B cell (primary cell): ENCODE measurements at regions not wholly inside any gene's neighbourhood (a gene's known extent, or its start where the extent isn't known, plus 50 kb on each side); places are given as distances from the start of the nearest gene placed in this dataset.

Experiments used
- ATAC-seq: fragments of 200-7000 bp; cut with Tn5 transposase; one replicate; pipeline ENCODE4 v1.10.0; 2021; ENCODE audit warnings: low read depth, mild to moderate bottlenecking, moderate number of reproducible peaks, moderate library complexity
- CTCF ChIA-PET: fragments of 350-600 bp; sonication (Branson Sonifier 250); formaldehyde crosslinking; loops from one replicate; lab custom pipeline; 2021; ENCODE audit warnings: antibody characterized with exemption, inconsistent platforms; lab: Charles Lee
- POLR2A ChIA-PET: fragments of 350-600 bp; sonication (Branson Sonifier 250); formaldehyde crosslinking; loops from one replicate; lab custom pipeline; 2021; ENCODE audit warnings: antibody characterized with exemption; lab: Charles Lee
- DNase-seq: peaks from one replicate; pipeline ENCODE4 v3.0.0; 2013
- H2AFZ ChIP-seq: 2 replicates; pipeline ENCODE4 v1.6.1; 2012; ENCODE audit warnings: mild to moderate bottlenecking, low read depth, low read length; ENCODE audit not compliant: insufficient read depth, poor library complexity, severe bottlenecking
- H3K27ac ChIP-seq, 2 donors: 1 replicate in 1 of 2; 2 replicates in 1 of 2; pipeline ENCODE4 v1.5.1; 2012 to 2013; ENCODE audit warnings: low read length in 2 of 2, mild to moderate bottlenecking in 2 of 2, moderate library complexity in 1 of 2
- H3K27me3 ChIP-seq, 4 experiments: fragments of 200-600 bp in 1 of 4; sonication (generic) in 1 of 4; replicated peaks in 1 of 4; 1 replicate in 2 of 4; 2 replicates in 2 of 4; pipeline versions ENCODE4 v1.6.1 to v1.7.0; 2013 to 2016; ENCODE audit warnings: low read length in 3 of 4, mild to moderate bottlenecking in 2 of 4, mixed read lengths in 1 of 4, moderate library complexity in 1 of 4; ENCODE audit not compliant: insufficient read depth in 4 of 4, control insufficient read depth in 3 of 4; ENCODE audit errors: control extremely low read depth in 1 of 4
- H3K36me3 ChIP-seq, 2 experiments: replicated peaks in 1 of 2; 1 replicate in 1 of 2; 2 replicates in 1 of 2; pipeline versions ENCODE4 v1.6.1 to v1.7.1; 2013; ENCODE audit warnings: low read length in 1 of 2; ENCODE audit not compliant: insufficient read depth in 2 of 2, control insufficient read depth in 1 of 2; ENCODE audit errors: control extremely low read depth in 1 of 2, extremely low read depth in 1 of 2
- H3K4me1 ChIP-seq, 2 donors: fragments of 200-600 bp in 1 of 2; sonication (generic) in 1 of 2; 1 replicate in 1 of 2; 2 replicates in 1 of 2; pipeline versions ENCODE4 v1.5.1 to v1.6.1; 2013 to 2017; ENCODE audit warnings: low read length in 2 of 2; ENCODE audit not compliant: control insufficient read depth in 2 of 2, insufficient read depth in 2 of 2
- H3K4me2 ChIP-seq: replicated peaks from 2 replicates; pipeline ENCODE3; 2012; ENCODE audit warnings: mild to moderate bottlenecking, low read depth, low read length; ENCODE audit not compliant: poor library complexity, severe bottlenecking
- H3K4me3 ChIP-seq, 5 experiments: fragments of 200-600 bp in 1 of 5; sonication (generic) in 1 of 5; 1 replicate in 3 of 5; 2 replicates in 2 of 5; pipeline versions ENCODE4 v1.5.1 to v1.7.0; 2011 to 2016; ENCODE audit warnings: low read length in 4 of 5, mild to moderate bottlenecking in 4 of 5, low read depth in 2 of 5, control low read depth in 1 of 5, moderate library complexity in 1 of 5; ENCODE audit not compliant: insufficient read depth in 1 of 5; ENCODE audit errors: control extremely low read depth in 1 of 5, extremely low read depth in 1 of 5
- H3K79me2 ChIP-seq: fragments of 200-600 bp; sonication (generic); one replicate; pipeline ENCODE4 v1.6.0; 2016; ENCODE audit warnings: low read length; ENCODE audit not compliant: control insufficient read depth, insufficient read depth
- H3K9ac ChIP-seq: fragments of 200-600 bp; sonication (generic); 2 replicates; pipeline ENCODE4 v1.6.1; 2017; ENCODE audit warnings: mild to moderate bottlenecking, low read length, moderate library complexity
- H3K9me3 ChIP-seq, 3 donors: one replicate each; pipeline versions ENCODE4 v1.6.1 to v1.7.1; 2013; ENCODE audit warnings: low read length in 2 of 3; ENCODE audit not compliant: control insufficient read depth in 2 of 3, insufficient read depth in 1 of 3; ENCODE audit errors: control extremely low read depth in 1 of 3
- H4K20me1 ChIP-seq: 2 replicates; pipeline ENCODE4 v1.6.0; 2012; ENCODE audit warnings: mild to moderate bottlenecking, low read length; ENCODE audit not compliant: insufficient read depth, control insufficient read depth, poor library complexity, severe bottlenecking
- H3K27ac Mint-ChIP-seq: one replicate; pipeline ENCODE4 v1.8.0; 2021; ENCODE audit warnings: mixed read lengths
- H3K27me3 Mint-ChIP-seq: one replicate; pipeline ENCODE4 v1.8.0; 2021; ENCODE audit warnings: mixed read lengths
- H3K4me1 Mint-ChIP-seq: one replicate; pipeline ENCODE4 v1.8.0; 2021; ENCODE audit warnings: mixed read lengths
- H3K4me3 Mint-ChIP-seq: one replicate; pipeline ENCODE4 v1.8.0; 2021; ENCODE audit warnings: mixed read lengths
- H3K9me3 Mint-ChIP-seq: one replicate; pipeline ENCODE4 v1.8.0; 2022; ENCODE audit warnings: mixed read lengths; ENCODE audit not compliant: insufficient read depth
- EZH2 ChIP-seq: IDR thresholded peaks from 2 replicates; pipeline ENCODE4 v1.6.1; 2012; ENCODE audit warnings: borderline replicate concordance, low read depth, mild to moderate bottlenecking, moderate library complexity, low read length; ENCODE audit not compliant: insufficient read depth, poor library complexity, severe bottlenecking
- WGBS: methylation state at CpG from one replicate; pipeline ENCODE4 v1.1.5; 2013; ENCODE audit warnings: missing lambda C conversion rate; ENCODE audit not compliant: insufficient coverage; 5-methylcytosine and 5-hydroxymethylcytosine counted together
- intact Hi-C: fragments of 100-400 bp; cut with micrococcal nuclease; formaldehyde crosslinking; loops from one replicate; pipeline ENCODE4 v1.10.0; 2022
- TF ChIP-seq, protein P1 (sequence below): fragments of 200-600 bp; IDR thresholded peaks from one replicate; pipeline ENCODE4 v1.8.0; 2022; ENCODE audit warnings: antibody characterized with exemption, mild to moderate bottlenecking

DNA sequence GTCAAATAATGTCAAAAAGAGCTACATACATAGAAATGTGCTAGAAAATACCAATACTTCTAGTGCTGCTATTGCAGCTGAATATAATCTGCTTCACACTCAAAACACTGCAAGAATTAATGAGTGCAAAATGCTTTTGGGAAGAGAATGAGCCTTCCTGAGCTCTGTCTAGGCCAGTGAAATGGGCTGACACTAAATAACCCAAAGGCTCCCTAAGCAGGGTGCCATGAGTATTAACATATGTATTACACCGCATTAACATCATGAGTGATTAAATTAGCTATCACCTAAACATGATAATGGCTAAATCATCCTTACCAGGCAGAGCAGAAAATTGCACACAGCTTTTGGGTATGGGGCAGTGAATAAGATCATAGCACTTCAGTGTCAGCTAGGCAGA, 806.3 kb upstream of the NECTIN3 start:
- no peak overlapping the region for H3K27ac Mint-ChIP-seq
- Histone ChIP-seq H3K79me2 (no peaks in the 10 kb centered on the region), H3K36me3 (no peaks in the 10 kb centered on the region), H3K4me3 (no peak overlapping the region), H3K27ac (no peak overlapping the region), H4K20me1 (no peaks in the 10 kb centered on the region), H3K4me2 (no peak overlapping the region), H2AFZ (no peak overlapping the region), H3K4me1 (no peaks in the 10 kb centered on the region), H3K9ac (no peak overlapping the region), H3K9me3 (no peaks in the 10 kb centered on the region), H3K27me3 (no peaks in the 10 kb centered on the region)
- no peak for TF ChIP-seq EZH2
- TF ChIP-seq, protein P1, sequence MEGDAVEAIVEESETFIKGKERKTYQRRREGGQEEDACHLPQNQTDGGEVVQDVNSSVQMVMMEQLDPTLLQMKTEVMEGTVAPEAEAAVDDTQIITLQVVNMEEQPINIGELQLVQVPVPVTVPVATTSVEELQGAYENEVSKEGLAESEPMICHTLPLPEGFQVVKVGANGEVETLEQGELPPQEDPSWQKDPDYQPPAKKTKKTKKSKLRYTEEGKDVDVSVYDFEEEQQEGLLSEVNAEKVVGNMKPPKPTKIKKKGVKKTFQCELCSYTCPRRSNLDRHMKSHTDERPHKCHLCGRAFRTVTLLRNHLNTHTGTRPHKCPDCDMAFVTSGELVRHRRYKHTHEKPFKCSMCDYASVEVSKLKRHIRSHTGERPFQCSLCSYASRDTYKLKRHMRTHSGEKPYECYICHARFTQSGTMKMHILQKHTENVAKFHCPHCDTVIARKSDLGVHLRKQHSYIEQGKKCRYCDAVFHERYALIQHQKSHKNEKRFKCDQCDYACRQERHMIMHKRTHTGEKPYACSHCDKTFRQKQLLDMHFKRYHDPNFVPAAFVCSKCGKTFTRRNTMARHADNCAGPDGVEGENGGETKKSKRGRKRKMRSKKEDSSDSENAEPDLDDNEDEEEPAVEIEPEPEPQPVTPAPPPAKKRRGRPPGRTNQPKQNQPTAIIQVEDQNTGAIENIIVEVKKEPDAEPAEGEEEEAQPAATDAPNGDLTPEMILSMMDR = no peak
- ChIA-PET CTCF (no interaction called here), POLR2A (no interaction called here)
- H3K9me3 Mint-ChIP-seq = no peaks in the 10 kb centered on the region
- no peak for ATAC-seq
- no CpG with 5 or more reads among the region's 1 CpG for WGBS
- intact Hi-C loops = no loop called here
- H3K4me1 Mint-ChIP-seq = no peaks in the 10 kb centered on the region
- no peak overlapping the region for H3K4me3 Mint-ChIP-seq
- no peaks in the 10 kb centered on the region for H3K27me3 Mint-ChIP-seq
- DNase-seq = no peak

GRCh38 chr3:110267304-110267845, 804.2 kb upstream of the NECTIN3 start:
- ChIA-PET POLR2A (no interaction called here), CTCF (no interaction called here)
- ATAC-seq = no peak
- H3K4me3 Mint-ChIP-seq = no peak overlapping the region
- DNase-seq = no peak
- H3K27ac ChIP-seq = no peak overlapping the region
- no peak overlapping the region for H3K9ac ChIP-seq
- no peaks in the 10 kb centered on the region for H3K4me1 ChIP-seq
- H3K4me2 ChIP-seq = no peak overlapping the region
- no peaks in the 10 kb centered on the region for H3K27me3 ChIP-seq
- no peaks in the 10 kb centered on the region for H3K4me1 Mint-ChIP-seq
- H2AFZ ChIP-seq = no peak overlapping the region
- intact Hi-C loops = no loop called here
- H3K79me2 ChIP-seq = no peaks in the 10 kb centered on the region
- H3K27me3 Mint-ChIP-seq = no peaks in the 10 kb centered on the region
- no peaks in the 10 kb centered on the region for H4K20me1 ChIP-seq
- no peaks in the 10 kb centered on the region for H3K9me3 ChIP-seq
- 64% methylated on average over 2 of the region's 4 CpGs for WGBS
- no peak overlapping the region for H3K27ac Mint-ChIP-seq
- H3K36me3 ChIP-seq = no peaks in the 10 kb centered on the region
- H3K9me3 Mint-ChIP-seq = no peaks in the 10 kb centered on the region
- H3K4me3 ChIP-seq = no peak overlapping the region
- TF ChIP-seq EZH2 = no peak
- TF ChIP-seq, protein P1 = no peak
